Stimulated activated CD8-positive, alpha-beta memory T cell treated with anti-CD3 and anti-CD28 coated beads, Interleukin-7, amount 100 ng/mL, for 4 hours (primary cell): ENCODE measurements at regions not wholly inside any gene's neighbourhood (a gene's known extent, or its start where the extent isn't known, plus 50 kb on each side); places are given as distances from the start of the nearest gene placed in this dataset.
"Not testable (repeated sequence)": the region's sequence is repeated elsewhere in the genome, so short reads cannot be mapped to it uniquely, and the experiment has no call there.

Source experiments
- DNase-seq, 2 donors: peaks; one replicate each; pipeline ENCODE4 v3.0.0-alpha.2; 2020; ENCODE audit warnings: low read depth in 2 of 2

GRCh38 chr4:3613967-3614730 lies 81.9 kb upstream of the LRPAP1 start:
- DNase-seq, result no peak

GRCh38 chr4:3612934-3613333 lies 80.7 kb upstream of the LRPAP1 start:
- no peak for DNase-seq

DNA sequence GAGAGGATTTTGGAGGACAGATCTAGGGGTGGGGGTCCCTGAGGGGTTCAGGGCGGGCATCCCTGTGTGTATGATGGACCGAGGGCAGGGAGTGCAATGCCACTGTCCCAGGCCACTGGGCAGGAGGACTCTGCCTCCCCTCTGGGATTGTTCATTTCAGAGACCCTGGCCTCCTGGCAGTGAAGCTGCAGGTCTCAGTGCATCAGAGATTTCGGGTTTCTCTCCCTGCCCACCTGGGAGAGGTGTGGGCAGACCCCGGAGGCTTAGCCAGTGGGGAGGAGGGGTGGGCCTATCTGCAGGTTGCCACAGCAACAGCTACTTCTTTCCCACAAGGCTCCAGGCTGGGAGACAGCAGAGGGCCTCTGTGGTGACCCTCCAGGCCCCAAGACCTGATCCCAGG lies 80.1 kb upstream of the LRPAP1 start:
- DNase-seq, result no peak

DNA sequence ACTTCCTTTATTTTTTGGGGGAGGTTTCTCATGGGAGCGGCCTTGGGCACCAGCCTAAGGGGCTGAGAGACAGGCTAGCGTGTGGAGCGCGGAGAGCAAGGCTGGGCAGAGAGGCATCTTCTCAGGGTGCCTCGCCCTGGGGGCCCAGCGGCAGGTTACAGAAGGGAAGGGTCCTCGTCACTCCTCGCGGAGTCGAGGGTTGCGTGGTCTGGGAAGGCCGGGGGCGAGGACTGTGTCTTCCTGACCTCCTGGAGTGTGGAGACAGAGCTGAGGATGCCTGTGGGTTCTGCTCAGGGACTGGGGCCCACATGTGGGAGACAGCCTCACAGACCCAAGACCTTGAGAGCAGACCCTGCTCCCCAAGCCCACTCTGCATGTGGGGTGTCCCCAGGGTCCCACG lies 79.6 kb upstream of the LRPAP1 start:
- DNase-seq, result no peak

DNA sequence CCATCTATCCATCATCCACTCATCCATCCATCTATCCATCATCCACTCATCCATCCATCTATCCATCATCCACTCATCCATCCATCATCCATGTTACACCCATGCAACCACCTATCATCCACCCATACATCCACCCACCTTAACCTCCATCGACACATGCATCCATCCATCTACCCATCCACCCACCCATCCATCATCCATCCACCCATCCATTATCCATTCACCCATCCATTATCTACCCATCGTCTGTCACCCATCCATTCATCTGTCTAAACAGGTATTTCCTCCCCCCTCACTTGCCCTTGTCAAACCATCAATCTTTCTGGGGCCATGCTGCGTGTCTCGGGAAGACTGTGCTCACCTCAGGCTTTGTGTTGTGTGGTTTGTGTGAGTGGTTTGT lies 78.6 kb upstream of the LRPAP1 start:
- DNase-seq, result not testable (repeated sequence)

- DNase-seq, result not testable (repeated sequence)
These were observed 77.7 kb upstream of the LRPAP1 start for GRCh38 chr4:3609905-3610304.

DNA sequence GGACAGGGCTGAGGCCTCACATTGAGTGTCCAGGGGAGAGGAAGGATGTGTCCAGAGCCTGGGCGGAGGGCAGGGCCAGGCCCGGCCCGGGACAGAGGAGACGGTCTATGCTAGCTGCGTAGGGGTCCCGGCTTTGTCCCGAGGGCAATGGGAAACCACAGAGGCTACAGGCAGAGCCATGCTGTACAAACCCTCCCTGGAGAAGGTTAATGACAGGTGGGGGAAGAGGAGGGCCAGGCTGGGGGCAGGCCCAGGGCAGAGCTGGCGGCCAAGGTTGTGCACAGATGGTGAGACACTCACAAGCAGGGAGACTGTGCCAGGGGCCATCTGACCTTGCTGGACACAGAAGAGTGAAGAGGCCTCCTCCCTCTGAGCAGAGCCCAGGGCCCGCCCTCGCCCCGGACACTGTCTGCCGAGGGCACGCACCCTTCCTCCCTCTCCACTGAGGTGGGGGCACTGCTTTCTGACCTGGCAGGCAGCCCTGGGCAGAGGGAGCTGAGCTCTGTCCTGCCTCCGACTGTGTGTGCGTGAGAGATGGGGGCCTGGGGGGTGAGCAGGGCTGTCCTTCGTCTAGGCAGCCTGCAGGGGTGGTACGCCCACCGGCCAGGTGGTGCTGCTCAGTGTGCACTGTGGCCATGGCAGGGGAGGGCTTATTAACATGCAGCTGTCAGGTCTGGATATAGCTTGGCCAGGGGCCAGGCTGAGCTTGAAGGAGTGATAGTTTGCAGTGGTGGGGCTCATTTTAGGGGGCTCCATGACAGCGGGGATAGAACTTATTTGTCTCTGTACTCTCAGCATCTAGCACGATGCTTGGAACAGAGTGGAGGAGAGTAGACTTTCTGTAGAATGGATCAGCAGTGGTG lies 75.7 kb upstream of the LRPAP1 start:
- no peak for DNase-seq

DNA sequence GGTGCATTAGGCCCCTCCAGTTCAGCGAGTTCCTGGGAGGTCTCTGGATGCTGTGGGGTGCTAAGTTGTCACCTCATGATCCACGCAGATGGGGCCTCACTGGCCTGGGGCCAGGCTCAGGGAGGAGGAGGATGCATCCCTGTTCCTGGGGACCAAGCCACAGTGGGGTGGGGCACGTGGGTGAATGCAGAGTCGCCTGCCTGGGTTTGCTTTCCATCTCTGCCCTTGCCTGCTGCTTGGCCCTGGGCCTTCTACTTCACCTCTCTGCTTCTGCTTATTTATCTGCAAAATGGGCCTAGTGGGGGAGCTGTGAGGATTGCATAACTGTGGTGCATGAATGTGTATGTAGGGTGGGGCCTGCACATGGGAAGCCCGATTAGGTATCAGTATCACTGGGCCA lies 74.6 kb upstream of the LRPAP1 start:
- not testable (repeated sequence) for DNase-seq

DNA sequence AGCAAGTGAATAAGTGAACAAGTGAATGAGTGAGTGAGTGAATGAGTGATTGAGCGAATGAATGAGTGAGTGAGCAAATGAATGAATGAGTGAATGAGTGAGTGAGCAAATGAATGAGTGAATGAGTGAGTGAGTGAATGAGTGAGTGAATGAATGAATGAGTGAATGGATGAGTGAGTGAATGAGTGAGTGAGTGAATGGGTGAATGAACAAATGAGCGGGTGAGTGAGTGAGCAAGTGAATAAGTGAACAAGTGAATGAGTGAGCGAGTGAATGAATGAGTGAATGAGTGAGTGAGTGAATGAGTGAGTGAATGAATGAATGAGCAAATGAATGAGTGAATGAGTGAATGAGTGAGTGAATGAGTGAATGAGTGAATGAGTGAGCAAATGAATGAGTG lies 74.0 kb upstream of the LRPAP1 start:
- DNase-seq, result not testable (repeated sequence)

DNA sequence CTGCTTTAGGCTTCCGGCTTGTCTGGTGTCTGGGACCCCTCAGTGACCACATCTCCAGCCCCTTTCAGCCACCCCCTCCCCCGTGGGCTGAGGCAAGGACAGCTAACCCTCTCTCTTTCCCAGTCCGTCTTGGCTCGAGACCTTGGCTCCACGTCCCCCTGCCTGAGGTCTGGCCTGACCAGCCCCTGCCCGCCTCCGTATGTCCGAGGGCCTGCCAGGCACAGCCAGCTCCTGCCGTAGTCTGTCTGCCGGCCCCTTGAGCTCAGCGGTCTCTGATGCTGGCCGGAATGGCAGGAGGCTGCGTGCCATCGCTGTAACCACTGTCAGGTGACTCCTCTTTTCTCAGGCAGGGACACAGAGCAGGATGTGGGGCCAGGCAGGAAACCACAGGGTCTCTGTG lies 73.3 kb upstream of the LRPAP1 start:
- no peak for DNase-seq

DNA sequence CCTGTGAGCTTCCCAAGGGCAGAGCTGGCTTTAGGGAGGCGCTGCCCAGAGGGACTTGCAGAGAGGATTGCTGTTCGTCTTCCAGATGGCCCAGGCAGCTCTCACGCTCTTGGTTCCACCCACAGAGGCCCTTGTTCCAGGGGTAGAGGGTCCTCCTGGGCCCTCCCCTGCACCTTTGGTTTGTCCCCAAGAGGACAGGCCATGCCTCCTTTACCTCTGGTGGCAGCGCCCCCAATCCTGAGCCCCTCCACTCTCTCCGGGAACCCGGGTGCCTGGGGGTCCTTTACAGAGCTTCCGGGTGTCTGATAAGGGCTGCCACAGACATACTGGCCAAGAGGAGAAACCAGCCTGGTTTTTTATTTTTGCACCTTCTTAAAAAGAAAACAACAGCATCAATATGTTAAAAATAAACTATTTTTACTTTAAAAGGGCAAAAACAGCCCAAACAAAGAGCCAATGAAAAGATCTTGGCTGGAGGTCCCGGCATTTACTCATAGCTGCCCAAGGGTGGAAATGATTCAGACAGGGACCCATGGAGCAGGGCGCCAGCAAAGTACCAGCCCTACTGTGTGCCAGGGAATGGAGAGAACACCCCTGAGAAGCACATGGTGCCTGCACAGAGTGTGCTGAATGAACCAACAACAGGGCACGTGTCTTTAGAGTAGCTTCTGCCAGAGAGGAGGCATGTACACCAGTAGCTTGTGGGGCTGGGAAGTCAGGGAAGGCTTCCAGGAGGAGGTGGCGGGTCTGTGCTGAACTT lies 70.8 kb upstream of the LRPAP1 start:
- DNase-seq, result not testable (repeated sequence)

- DNase-seq, result no peak
These were observed 69.8 kb upstream of the LRPAP1 start for GRCh38 chr4:3601992-3602391.

GRCh38 chr4:3601108-3601690 lies 69.0 kb upstream of the LRPAP1 start:
- not testable (repeated sequence) for DNase-seq

DNA sequence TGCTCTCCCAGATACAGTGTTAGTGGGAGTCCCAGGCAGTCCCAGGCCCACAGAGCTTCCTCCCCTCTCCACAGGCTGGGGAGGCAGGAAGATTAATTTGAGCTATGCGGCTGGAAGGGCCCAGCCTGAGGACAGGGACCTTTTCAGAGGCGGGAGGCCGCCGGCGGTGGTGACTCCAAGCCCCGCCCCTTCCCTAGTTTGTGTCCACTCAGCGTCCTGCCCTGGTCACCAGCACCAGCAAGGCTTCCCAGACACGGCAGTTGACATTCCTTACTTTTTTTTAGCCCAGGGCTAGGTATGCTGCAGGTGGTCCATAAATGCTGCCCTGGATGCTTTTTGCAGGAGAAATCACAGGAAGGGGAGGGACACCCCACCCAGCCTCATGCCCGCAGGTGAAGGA lies 67.7 kb upstream of the LRPAP1 start:
- no peak for DNase-seq

GRCh38 chr4:3598695-3599227 lies 66.5 kb upstream of the LRPAP1 start:
- no peak for DNase-seq

GRCh38 chr4:3597896-3598505 lies 65.8 kb upstream of the LRPAP1 start:
- DNase-seq, result not testable (repeated sequence)

DNA sequence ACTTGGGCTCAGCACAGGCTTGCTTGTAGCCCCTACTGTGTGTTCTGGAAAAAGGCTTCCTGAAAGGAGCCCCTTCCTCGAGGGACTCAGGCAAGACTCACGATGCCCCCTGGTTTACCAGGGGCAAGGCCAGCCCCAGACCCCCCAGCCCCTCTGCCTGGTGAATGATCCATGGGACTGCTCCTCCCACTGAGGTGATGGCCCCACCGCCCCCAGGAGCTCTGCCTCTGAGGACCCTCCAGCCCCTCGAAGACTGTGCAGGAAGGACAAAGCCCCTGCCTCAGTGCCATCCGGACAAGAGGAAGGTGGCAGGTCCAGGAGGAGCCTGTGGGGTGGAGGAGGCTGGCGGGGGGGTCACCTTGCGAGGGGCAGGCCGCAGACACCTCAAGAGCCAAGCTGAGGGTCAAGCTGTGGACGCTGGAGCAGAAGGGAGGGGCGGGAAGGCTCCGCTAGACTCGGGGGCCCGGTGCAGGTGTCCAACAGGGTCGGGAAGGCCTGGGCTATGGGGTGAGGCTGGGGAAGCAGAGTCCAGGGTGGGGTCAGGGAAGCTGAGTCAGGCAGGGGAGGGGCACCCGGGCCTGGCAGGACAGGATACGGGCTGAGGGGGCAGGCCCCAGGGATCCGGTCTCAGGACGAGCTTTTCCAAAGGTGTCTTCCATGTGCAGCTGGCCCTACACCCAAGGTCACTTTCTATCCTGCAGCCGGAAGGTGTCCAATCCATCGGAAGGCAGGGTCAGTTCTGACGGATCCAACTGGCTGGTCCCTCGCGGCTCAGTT lies 64.9 kb upstream of the LRPAP1 start:
- DNase-seq, result not testable (repeated sequence)

DNA sequence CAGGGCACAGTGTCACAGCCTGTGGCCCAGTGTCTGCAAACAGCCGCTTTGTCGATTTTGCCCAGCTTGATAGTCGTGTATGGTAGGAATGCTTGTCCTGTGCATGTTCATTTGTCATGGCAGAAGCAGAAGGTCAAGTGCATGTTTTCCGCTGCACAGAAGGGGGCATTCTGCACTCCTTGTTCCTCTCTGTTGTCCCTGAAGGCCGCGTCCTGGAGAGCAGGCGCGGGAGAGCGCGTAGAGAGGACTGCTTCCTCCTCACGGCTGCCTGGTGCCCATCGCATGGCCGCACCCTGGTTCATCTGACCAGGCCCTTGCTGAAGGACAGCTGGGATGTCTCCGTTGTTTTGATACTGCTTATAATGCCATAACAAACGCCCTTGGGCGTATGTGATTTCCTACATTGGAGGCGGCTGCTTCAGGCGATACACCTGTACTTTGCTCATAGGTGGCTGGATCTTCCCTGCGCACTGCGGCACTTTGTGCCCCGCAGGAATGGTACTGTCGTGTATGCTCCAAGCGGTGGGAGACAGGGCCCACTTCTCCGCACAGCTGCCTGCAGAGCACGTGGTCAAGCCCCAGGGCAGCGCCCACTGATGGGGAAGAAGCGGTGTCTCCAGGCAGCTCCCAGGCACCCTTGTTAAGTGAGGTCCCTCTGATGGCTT lies 63.5 kb upstream of the LRPAP1 start:
- not testable (repeated sequence) for DNase-seq

DNA sequence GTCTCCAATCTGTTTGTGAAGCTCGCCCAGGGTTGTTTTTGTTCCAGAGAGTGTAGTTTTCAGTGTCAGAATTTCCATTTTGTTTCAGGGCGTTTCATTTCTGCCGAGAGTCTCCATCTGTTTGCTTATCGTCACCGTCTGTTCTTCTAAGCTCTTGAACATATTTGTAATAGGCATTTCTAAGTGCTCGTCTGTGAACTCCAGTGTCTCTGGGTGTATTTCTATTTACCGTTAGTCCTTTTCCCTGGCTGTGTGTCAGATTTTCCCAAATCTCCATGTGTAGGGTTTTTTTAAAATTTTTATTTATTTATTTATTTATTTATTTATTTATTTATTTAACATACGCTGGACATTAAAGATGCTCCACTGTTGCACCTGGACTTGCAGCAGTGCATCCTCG lies 62.5 kb upstream of the LRPAP1 start:
- not testable (repeated sequence) for DNase-seq
